ENCODE measurements at regions not wholly inside any gene's neighbourhood (a gene's known extent, or its start where the extent isn't known, plus 50 kb on each side); places are given as distances from the start of the nearest gene placed in this dataset.

GRCh38 chr6:14732844-14733757, 512.8 kb upstream of the JARID2 start:
- intact Hi-C loops (cut with DNase I): no loop called here
- H3K4me1 ChIP-seq: no peaks in the 10 kb centered on the region
- no peak overlapping the region for H3K4me3 ChIP-seq
- no peaks in the 10 kb centered on the region for H3K36me3 ChIP-seq
- no peak overlapping the region for H3K27ac ChIP-seq
- no peaks in the 10 kb centered on the region for H3K27me3 ChIP-seq
- DNase-seq (ENCODE audit: low spot score in 2 of 2): peak in 1 of 2 donors; percentile 38
- no peaks in the 10 kb centered on the region for H3K9me3 ChIP-seq
- no peak for TF ChIP-seq CTCF (IDR thresholded peaks at IDR 0.05)

- no peak for TF ChIP-seq CTCF (IDR thresholded peaks at IDR 0.05)
- Histone ChIP-seq H3K4me3 (no peak overlapping the region), H3K36me3 (no peaks in the 10 kb centered on the region), H3K27ac (no peak overlapping the region), H3K4me1 (no peaks in the 10 kb centered on the region), H3K27me3 (no peaks in the 10 kb centered on the region), H3K9me3 (no peaks in the 10 kb centered on the region)
- intact Hi-C loops (cut with DNase I): no loop called here
- peak in 1 of 2 donors; percentile 25 for DNase-seq (ENCODE audit: low spot score in 2 of 2)
These were observed 511.8 kb upstream of the JARID2 start for GRCh38 chr6:14734052-14734415.

GRCh38 chr6:14734416-14735340, 511.2 kb upstream of the JARID2 start:
- intact Hi-C loops (cut with DNase I): no loop called here
- Histone ChIP-seq H3K4me3 (no peak overlapping the region), H3K9me3 (no peaks in the 10 kb centered on the region), H3K36me3 (no peaks in the 10 kb centered on the region), H3K27me3 (no peaks in the 10 kb centered on the region), H3K27ac (no peak overlapping the region), H3K4me1 (no peaks in the 10 kb centered on the region)
- no peak for TF ChIP-seq CTCF (IDR thresholded peaks at IDR 0.05)
- DNase-seq (ENCODE audit: low spot score in 2 of 2): peak in 1 of 2 donors; percentile 60

- Histone ChIP-seq H3K36me3 (no peaks in the 10 kb centered on the region), H3K4me1 (no peaks in the 10 kb centered on the region), H3K4me3 (no peak overlapping the region), H3K9me3 (no peaks in the 10 kb centered on the region), H3K27me3 (no peaks in the 10 kb centered on the region), H3K27ac (no peak overlapping the region)
- intact Hi-C loops (cut with DNase I): no loop called here
- DNase-seq (ENCODE audit: low spot score in 2 of 2): no peak
- TF ChIP-seq CTCF (IDR thresholded peaks at IDR 0.05): no peak
These were observed 509.8 kb upstream of the JARID2 start for GRCh38 chr6:14735956-14736486.

- Histone ChIP-seq H3K36me3 (no peaks in the 10 kb centered on the region), H3K27me3 (no peaks in the 10 kb centered on the region), H3K27ac (no peak overlapping the region), H3K9me3 (no peaks in the 10 kb centered on the region), H3K4me3 (no peak overlapping the region), H3K4me1 (no peaks in the 10 kb centered on the region)
- intact Hi-C loops (cut with DNase I): no loop called here
- DNase-seq (ENCODE audit: low spot score in 2 of 2): no peak
- TF ChIP-seq CTCF (IDR thresholded peaks at IDR 0.05): no peak
These were observed 509.3 kb upstream of the JARID2 start for GRCh38 chr6:14736554-14736953.
